ENCODE measurements at regions not wholly inside any gene's neighbourhood (a gene's known extent, or its start where the extent isn't known, plus 50 kb on each side); places are given as distances from the start of the nearest gene placed in this dataset.

- no peak for DNase-seq
- POLR2A ChIA-PET (ENCODE audit: partially characterized antibody) = no interaction called here
- no peaks in the 10 kb centered on the region for H3K4me1 ChIP-seq (ENCODE audit: insufficient read depth, low read length)
- no peak overlapping the region for H3K27ac Mint-ChIP-seq
- no peaks in the 10 kb centered on the region for H3K27me3 ChIP-seq (ENCODE audit: insufficient read depth, low read length)
- H3K36me3 Mint-ChIP-seq = no peaks in the 10 kb centered on the region
- H3K36me3 ChIP-seq (ENCODE audit: insufficient read depth, low read length) = no peaks in the 10 kb centered on the region
- H3K27ac ChIP-seq (ENCODE audit: low read depth, low read length) = no peak overlapping the region
- intact Hi-C loops (cut with micrococcal nuclease) = no loop called here
- peaks cover 0 to 2% (median 0%) of the 10 kb centered on the region in 8 donors for H3K9me3 Mint-ChIP-seq
- no peak overlapping the region for H3K4me3 ChIP-seq (ENCODE audit: low read length in 2 of 2)
- H3K4me3 Mint-ChIP-seq = no peak overlapping the region
- no peaks in the 10 kb centered on the region for H3K9me3 ChIP-seq (ENCODE audit: control insufficient read depth in 1 of 2, low read length in 2 of 2)
- peaks cover 0 to 1% (median 0%) of the 10 kb centered on the region in 4 donors for H3K4me1 Mint-ChIP-seq
- peaks cover 16 to 23% of the 10 kb centered on the region in 2 donors for H3K27me3 Mint-ChIP-seq
- CTCF ChIA-PET (ENCODE audit: partially characterized antibody) = no interaction called here
Observed at GRCh38 chr2:242053921-242054320, 184.4 kb downstream of the RTP5 start.

- H3K4me3 ChIP-seq (ENCODE audit: low read length in 2 of 2) = no peak overlapping the region
- Mint-ChIP-seq H3K36me3 (no peaks in the 10 kb centered on the region), H3K9me3 (peaks cover 0 to 3% (median 0%) of the 10 kb centered on the region in 8 donors), H3K27ac (no peak overlapping the region), H3K27me3 (peaks cover 17 to 22% of the 10 kb centered on the region in 2 donors), H3K4me3 (no peak overlapping the region), H3K4me1 (peaks cover 0 to 1% (median 0%) of the 10 kb centered on the region in 4 donors)
- POLR2A ChIA-PET (ENCODE audit: partially characterized antibody) = no interaction called here
- no peaks in the 10 kb centered on the region for H3K9me3 ChIP-seq (ENCODE audit: control insufficient read depth in 1 of 2, low read length in 2 of 2)
- no peaks in the 10 kb centered on the region for H3K4me1 ChIP-seq (ENCODE audit: insufficient read depth, low read length)
- H3K27ac ChIP-seq (ENCODE audit: low read depth, low read length) = no peak overlapping the region
- CTCF ChIA-PET (ENCODE audit: partially characterized antibody) = no interaction called here
- H3K36me3 ChIP-seq (ENCODE audit: insufficient read depth, low read length) = no peaks in the 10 kb centered on the region
- no peak for DNase-seq
- intact Hi-C loops (cut with micrococcal nuclease) = no loop called here
- no peaks in the 10 kb centered on the region for H3K27me3 ChIP-seq (ENCODE audit: insufficient read depth, low read length)
Observed at GRCh38 chr2:242054406-242054805, 184.9 kb downstream of the RTP5 start.

GRCh38 chr2:242054881-242055801 is 185.6 kb downstream of the RTP5 start:
- DNase-seq = no peak
- Mint-ChIP-seq H3K36me3 (no peaks in the 10 kb centered on the region), H3K9me3 (peaks cover 0 to 8% (median under 1%) of the 10 kb centered on the region in 8 donors), H3K27me3 (peaks cover 17 to 22% of the 10 kb centered on the region in 2 donors), H3K4me1 (peaks cover 0 to 1% (median 0%) of the 10 kb centered on the region in 4 donors), H3K27ac (no peak overlapping the region), H3K4me3 (no peak overlapping the region)
- Histone ChIP-seq H3K27ac (ENCODE audit: low read depth, low read length) (no peak overlapping the region), H3K36me3 (ENCODE audit: insufficient read depth, low read length) (no peaks in the 10 kb centered on the region), H3K27me3 (ENCODE audit: insufficient read depth, low read length) (no peaks in the 10 kb centered on the region), H3K4me3 (ENCODE audit: low read length in 2 of 2) (no peak overlapping the region), H3K9me3 (ENCODE audit: control insufficient read depth in 1 of 2, low read length in 2 of 2) (no peaks in the 10 kb centered on the region), H3K4me1 (ENCODE audit: insufficient read depth, low read length) (no peaks in the 10 kb centered on the region)
- intact Hi-C loops (cut with micrococcal nuclease) = no loop called here
- POLR2A ChIA-PET (ENCODE audit: partially characterized antibody) = no interaction called here
- CTCF ChIA-PET (ENCODE audit: partially characterized antibody) = no interaction called here

- H3K27ac ChIP-seq (ENCODE audit: low read depth, low read length) = no peak overlapping the region
- Mint-ChIP-seq H3K4me1 (peaks cover 0 to 1% (median 0%) of the 10 kb centered on the region in 4 donors), H3K4me3 (no peak overlapping the region), H3K27me3 (peaks cover 22% of the 10 kb centered on the region in 2 donors), H3K9me3 (peaks cover 0 to 16% (median 4%) of the 10 kb centered on the region in 8 donors), H3K27ac (no peak overlapping the region), H3K36me3 (no peaks in the 10 kb centered on the region)
- H3K4me3 ChIP-seq (ENCODE audit: low read length in 2 of 2) = no peak overlapping the region
- CTCF ChIA-PET (ENCODE audit: partially characterized antibody) = no interaction called here
- no peaks in the 10 kb centered on the region for H3K4me1 ChIP-seq (ENCODE audit: insufficient read depth, low read length)
- H3K36me3 ChIP-seq (ENCODE audit: insufficient read depth, low read length) = no peaks in the 10 kb centered on the region
- no peaks in the 10 kb centered on the region for H3K27me3 ChIP-seq (ENCODE audit: insufficient read depth, low read length)
- H3K9me3 ChIP-seq (ENCODE audit: control insufficient read depth in 1 of 2, low read length in 2 of 2) = no peaks in the 10 kb centered on the region
- intact Hi-C loops (cut with micrococcal nuclease) = no loop called here
- POLR2A ChIA-PET (ENCODE audit: partially characterized antibody) = no interaction called here
- no peak for DNase-seq
Observed at GRCh38 chr2:242056026-242056425, 186.5 kb downstream of the RTP5 start.

- Mint-ChIP-seq H3K27ac (no peak overlapping the region), H3K4me1 (peaks cover 0 to 1% (median 0%) of the 10 kb centered on the region in 4 donors), H3K9me3 (peaks cover 0 to 16% (median 4%) of the 10 kb centered on the region in 8 donors), H3K27me3 (peaks cover 20 to 22% of the 10 kb centered on the region in 2 donors), H3K36me3 (no peaks in the 10 kb centered on the region), H3K4me3 (no peak overlapping the region)
- no peak overlapping the region for H3K27ac ChIP-seq (ENCODE audit: low read depth, low read length)
- no peaks in the 10 kb centered on the region for H3K4me1 ChIP-seq (ENCODE audit: insufficient read depth, low read length)
- no peaks in the 10 kb centered on the region for H3K27me3 ChIP-seq (ENCODE audit: insufficient read depth, low read length)
- no peak overlapping the region for H3K4me3 ChIP-seq (ENCODE audit: low read length in 2 of 2)
- DNase-seq = no peak
- H3K36me3 ChIP-seq (ENCODE audit: insufficient read depth, low read length) = no peaks in the 10 kb centered on the region
- intact Hi-C loops (cut with micrococcal nuclease) = no loop called here
- ChIA-PET POLR2A (ENCODE audit: partially characterized antibody) (interaction anchor here (0.9 kb wide), 1 partner anchor 26 kb away, joined by 3 read pairs; no protein-coding TSS in a partner anchor), CTCF (ENCODE audit: partially characterized antibody) (no interaction called here)
- no peaks in the 10 kb centered on the region for H3K9me3 ChIP-seq (ENCODE audit: control insufficient read depth in 1 of 2, low read length in 2 of 2)
Observed at GRCh38 chr2:242056785-242057184, 187.3 kb downstream of the RTP5 start.

GRCh38 chr2:242057379-242058040 is 188.0 kb downstream of the RTP5 start:
- CTCF ChIA-PET (ENCODE audit: partially characterized antibody) = no interaction called here
- H3K36me3 Mint-ChIP-seq = no peaks in the 10 kb centered on the region
- no peak overlapping the region for H3K4me3 Mint-ChIP-seq
- H3K4me3 ChIP-seq (ENCODE audit: low read length in 2 of 2) = no peak overlapping the region
- no peaks in the 10 kb centered on the region for H3K9me3 ChIP-seq (ENCODE audit: control insufficient read depth in 1 of 2, low read length in 2 of 2)
- no peak overlapping the region for H3K27ac Mint-ChIP-seq
- intact Hi-C loops (cut with micrococcal nuclease) = no loop called here
- H3K9me3 Mint-ChIP-seq = peaks cover 0 to 16% (median 5%) of the 10 kb centered on the region in 8 donors
- no peak for DNase-seq
- H3K4me1 ChIP-seq (ENCODE audit: insufficient read depth, low read length) = no peaks in the 10 kb centered on the region
- peaks cover 15 to 22% of the 10 kb centered on the region in 2 donors for H3K27me3 Mint-ChIP-seq
- POLR2A ChIA-PET (ENCODE audit: partially characterized antibody) = interaction anchor here (0.9 kb wide), 1 partner anchor 27 kb away, joined by 3 read pairs; no protein-coding TSS in a partner anchor
- H3K4me1 Mint-ChIP-seq = peaks cover 0 to 1% (median 0%) of the 10 kb centered on the region in 4 donors
- H3K36me3 ChIP-seq (ENCODE audit: insufficient read depth, low read length) = no peaks in the 10 kb centered on the region
- H3K27me3 ChIP-seq (ENCODE audit: insufficient read depth, low read length) = no peaks in the 10 kb centered on the region
- no peak overlapping the region for H3K27ac ChIP-seq (ENCODE audit: low read depth, low read length)

GRCh38 chr2:242058116-242058680 is 188.7 kb downstream of the RTP5 start:
- Mint-ChIP-seq H3K4me1 (peaks cover 0 to under 1% (median 0%) of the 10 kb centered on the region in 4 donors), H3K36me3 (no peaks in the 10 kb centered on the region), H3K9me3 (peaks cover 0 to 16% (median 5%) of the 10 kb centered on the region in 8 donors), H3K27ac (no peak overlapping the region), H3K4me3 (no peak overlapping the region), H3K27me3 (peaks cover 15 to 22% of the 10 kb centered on the region in 2 donors)
- no peak overlapping the region for H3K4me3 ChIP-seq (ENCODE audit: low read length in 2 of 2)
- intact Hi-C loops (cut with micrococcal nuclease) = no loop called here
- POLR2A ChIA-PET (ENCODE audit: partially characterized antibody) = no interaction called here
- DNase-seq = no peak
- CTCF ChIA-PET (ENCODE audit: partially characterized antibody) = no interaction called here
- H3K4me1 ChIP-seq (ENCODE audit: insufficient read depth, low read length) = no peaks in the 10 kb centered on the region
- no peak overlapping the region for H3K27ac ChIP-seq (ENCODE audit: low read depth, low read length)
- H3K27me3 ChIP-seq (ENCODE audit: insufficient read depth, low read length) = no peaks in the 10 kb centered on the region
- no peaks in the 10 kb centered on the region for H3K9me3 ChIP-seq (ENCODE audit: control insufficient read depth in 1 of 2, low read length in 2 of 2)
- H3K36me3 ChIP-seq (ENCODE audit: insufficient read depth, low read length) = no peaks in the 10 kb centered on the region
